Retinal pigment epithelial cell (primary cell): ENCODE measurements at regions not wholly inside any gene's neighbourhood (a gene's known extent, or its start where the extent isn't known, plus 50 kb on each side); places are given as distances from the start of the nearest gene placed in this dataset.

Experiments
- DNase-seq: peaks from one replicate; pipeline ENCODE4 v3.0.0-alpha.2; 2010; ENCODE audit warnings: low read depth
- H3K4me3 ChIP-seq: 2 replicates; pipeline ENCODE4 v1.5.1; 2011; ENCODE audit warnings: mild to moderate bottlenecking, low read length, control low read depth, moderate library complexity
- CTCF ChIP-seq: conservative IDR thresholded peaks from 2 replicates; pipeline ENCODE4 v1.5.1; 2011; ENCODE audit warnings: low read depth, low read length, control low read depth, inconsistent platforms

DNA sequence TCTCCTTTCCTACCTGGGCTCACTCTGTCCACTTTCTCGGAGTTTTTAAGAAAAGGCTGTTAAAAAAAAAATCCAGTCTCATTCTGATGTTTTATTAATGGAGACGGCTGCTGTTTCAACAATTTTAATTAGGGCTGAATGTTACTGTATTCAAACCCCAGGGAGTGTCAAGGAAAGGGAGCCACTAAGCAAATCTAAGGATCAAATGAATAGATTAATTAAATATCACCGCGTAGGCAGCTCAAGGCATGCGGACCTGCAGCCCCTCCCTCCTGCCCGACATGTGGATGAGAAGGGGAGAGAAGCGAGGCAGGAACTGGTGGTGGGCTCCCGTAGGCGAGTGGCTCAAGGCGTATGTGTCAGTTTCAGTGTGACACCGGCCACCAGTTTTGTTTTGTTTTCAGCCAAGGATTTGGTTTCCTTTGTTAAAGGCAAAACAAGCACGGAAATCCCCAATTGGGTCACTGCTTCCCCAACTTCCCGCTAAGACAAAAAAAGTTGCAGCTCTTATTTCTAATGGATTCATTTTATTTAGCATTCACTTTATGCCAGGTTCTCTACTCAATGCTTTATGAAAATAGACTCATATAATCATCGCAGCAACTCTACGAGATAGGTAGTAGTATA lies 110.6 kb downstream of the GP2 start:
- DNase-seq: no peak
- H3K4me3 ChIP-seq: no peak overlapping the region
- TF ChIP-seq CTCF: no peak

GRCh38 chr16:20214401-20214800 lies 112.9 kb downstream of the GP2 start:
- DNase-seq: no peak
- H3K4me3 ChIP-seq: no peak overlapping the region
- no peak for TF ChIP-seq CTCF

- DNase-seq: no peak
- H3K4me3 ChIP-seq: no peak overlapping the region
- no peak for TF ChIP-seq CTCF
Observed at GRCh38 chr16:20203272-20203671, 124.0 kb downstream of the GP2 start.

DNA sequence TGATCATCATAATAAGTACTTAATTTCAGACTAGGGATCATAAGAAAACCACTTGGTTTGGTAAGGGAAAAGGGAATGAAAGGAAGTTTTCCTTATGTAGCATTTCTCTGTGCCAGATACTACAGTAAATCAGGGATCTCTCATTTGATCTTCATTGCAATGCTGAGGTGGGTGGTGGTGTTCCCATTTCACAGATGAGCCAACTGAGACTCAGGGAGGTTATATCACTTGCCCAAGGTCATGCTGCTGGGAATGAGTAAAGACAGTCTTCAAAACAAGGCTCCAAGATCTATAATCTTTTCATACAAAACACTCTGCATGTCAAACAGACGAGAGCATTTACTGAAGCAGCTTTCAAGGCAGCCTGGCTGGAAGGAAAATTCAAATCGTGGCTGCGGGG lies 124.6 kb downstream of the GP2 start:
- H3K4me3 ChIP-seq: no peak overlapping the region
- TF ChIP-seq CTCF: no peak
- DNase-seq: no peak

GRCh38 chr16:20192801-20193200 lies 119.1 kb upstream of the GPR139 start:
- no peak for TF ChIP-seq CTCF
- DNase-seq: no peak
- H3K4me3 ChIP-seq: no peak overlapping the region

GRCh38 chr16:20191566-20191965 lies 117.9 kb upstream of the GPR139 start:
- H3K4me3 ChIP-seq: no peak overlapping the region
- TF ChIP-seq CTCF: no peak
- no peak for DNase-seq

DNA sequence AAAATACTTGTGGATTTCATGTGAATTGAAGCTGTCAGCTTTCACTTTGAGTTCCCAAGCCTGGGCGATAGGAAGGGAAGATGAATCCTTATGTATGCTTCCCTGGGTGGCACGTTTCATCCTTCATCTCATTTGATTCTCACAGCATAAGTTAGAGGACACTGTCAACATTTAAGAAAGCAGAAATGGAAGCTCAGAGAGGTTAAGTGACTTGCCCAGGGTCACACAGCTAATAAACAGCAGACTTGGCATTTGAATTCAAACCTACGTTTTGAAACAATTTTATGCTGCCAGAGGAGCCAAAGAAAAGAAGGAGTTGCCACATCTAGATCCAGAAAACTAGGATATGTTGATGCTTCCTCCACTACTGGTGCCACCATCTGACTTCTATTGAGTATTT lies 108.3 kb upstream of the GPR139 start:
- TF ChIP-seq CTCF: no peak
- H3K4me3 ChIP-seq: no peak overlapping the region
- no peak for DNase-seq
